HG03354 (cell line): ENCODE measurements at regions not wholly inside any gene's neighbourhood (a gene's known extent, or its start where the extent isn't known, plus 50 kb on each side); places are given as distances from the start of the nearest gene placed in this dataset.

Source experiments
- ATAC-seq: cut with Tn5 transposase; IDR thresholded peaks from one replicate; pipeline ENCODE4 v1.9.1; 2021; ENCODE audit warnings: mild to moderate bottlenecking; ENCODE audit not compliant: unreplicated experiment, poor library complexity, severe bottlenecking

DNA sequence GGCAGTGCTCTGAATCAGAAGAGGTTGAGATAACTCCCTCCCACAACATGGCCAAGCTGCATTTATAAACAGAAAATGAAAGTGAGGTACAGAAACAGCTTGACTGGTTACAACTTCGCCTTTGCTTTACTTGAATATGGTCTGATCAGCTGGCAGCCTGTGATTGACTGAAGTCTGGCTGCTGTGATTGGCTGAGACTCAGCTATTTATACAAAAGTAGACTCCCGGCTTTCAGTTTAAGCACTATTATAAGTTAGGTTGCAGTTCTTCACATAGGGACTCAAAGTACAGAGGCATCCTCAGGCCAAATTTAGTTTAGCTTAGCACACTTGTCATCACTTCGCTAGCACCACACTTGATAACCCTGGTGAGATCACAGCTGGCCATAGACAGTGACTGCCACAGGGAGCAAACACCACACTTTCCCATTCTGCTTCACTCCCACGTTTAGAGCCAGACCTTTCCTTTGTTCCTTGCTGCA lies 362.6 kb downstream of the EPM2A start:
- ATAC-seq: peak; percentile 97

DNA sequence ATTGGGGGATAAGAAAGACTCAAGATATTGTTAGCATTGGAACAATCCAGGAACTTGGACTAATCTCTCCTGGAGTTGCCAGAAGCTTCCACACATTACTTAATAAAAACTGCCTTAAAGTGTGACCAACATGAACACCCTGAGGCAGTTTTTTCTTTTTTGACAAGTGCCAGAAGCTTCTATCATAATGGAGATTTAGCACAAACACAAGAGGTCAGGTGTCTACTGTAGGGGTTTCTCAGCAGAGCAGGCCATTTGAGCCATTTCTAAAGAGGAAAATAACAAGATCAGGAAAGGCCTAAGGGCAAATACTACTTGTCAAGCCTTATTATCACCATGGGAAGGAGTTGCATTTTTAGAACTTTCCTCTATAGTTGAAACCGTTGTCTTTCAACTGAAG lies 361.5 kb downstream of the EPM2A start:
- ATAC-seq: no peak

DNA sequence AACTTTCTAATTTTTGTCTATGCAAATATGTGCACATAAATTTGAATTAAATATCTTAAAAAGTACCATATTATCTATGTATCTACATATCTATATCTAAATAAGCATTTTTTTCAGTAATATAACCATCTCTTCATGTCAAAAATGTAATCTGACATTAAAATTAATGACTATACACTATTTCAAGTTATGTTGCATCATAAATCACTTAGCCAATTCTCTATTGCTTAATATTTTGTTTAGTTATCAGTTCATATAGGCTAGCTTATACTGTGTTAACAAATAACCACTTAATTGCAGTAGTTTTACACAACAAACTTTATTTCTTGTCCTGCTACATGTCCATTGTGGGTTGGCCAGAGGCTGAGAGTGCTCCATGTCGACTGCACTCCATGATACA lies 360.8 kb downstream of the EPM2A start:
- ATAC-seq: no peak

DNA sequence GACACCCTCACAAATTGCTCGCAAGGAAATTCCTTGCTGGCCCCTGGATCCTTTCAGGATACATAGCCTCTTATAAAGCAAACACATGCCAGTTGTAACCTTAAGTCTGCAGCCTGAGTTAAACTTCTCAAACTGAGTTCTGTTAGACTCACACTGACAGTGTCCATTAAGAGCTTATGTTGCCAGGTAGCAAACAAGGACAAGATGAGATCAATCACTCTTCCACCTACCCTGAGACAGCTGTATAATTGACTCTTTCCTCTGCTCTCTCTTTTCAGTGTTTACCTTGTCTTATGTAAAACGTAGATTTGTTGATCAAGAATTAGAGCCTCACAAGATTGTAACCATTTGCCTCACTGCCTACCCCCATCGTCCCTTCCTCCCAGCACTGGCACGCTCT lies 359.8 kb downstream of the EPM2A start:
- ATAC-seq: no peak

DNA sequence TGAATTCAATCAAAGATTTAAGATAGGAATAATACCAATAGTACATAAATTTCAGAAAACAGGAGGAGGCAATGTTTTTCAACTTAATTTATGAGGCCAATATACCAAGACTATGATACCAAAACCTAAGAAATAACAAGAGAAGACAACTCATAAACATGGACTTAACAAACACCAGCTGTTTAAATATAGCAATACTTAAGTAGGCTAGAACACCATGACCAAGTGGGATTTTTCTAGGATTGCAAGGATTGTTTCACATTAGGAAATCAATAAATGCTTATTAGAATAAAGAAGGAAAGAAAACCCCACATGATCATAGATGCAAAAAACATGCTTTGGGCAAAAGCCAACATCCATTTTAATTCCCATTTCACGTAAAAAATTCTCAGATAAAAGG lies 355.1 kb downstream of the EPM2A start:
- ATAC-seq: no peak

DNA sequence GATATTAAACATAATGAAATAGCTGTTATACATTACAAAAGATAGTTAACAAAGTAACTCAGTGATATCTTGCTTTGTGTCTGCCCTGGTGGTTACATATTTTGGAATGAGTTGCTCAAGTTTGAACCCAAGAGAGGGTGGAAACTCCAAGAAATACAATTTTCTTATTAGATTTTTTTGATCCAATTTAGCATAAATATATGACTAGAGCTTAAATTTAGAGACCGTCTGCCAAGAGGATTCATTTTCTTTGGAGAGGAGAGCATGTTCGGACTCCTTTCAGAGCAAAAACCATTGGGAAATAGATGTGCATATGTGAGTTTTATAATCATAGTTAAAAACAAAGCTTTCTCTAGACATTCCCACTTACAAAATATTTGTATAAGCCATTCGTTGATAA lies 353.4 kb downstream of the EPM2A start:
- no peak for ATAC-seq

DNA sequence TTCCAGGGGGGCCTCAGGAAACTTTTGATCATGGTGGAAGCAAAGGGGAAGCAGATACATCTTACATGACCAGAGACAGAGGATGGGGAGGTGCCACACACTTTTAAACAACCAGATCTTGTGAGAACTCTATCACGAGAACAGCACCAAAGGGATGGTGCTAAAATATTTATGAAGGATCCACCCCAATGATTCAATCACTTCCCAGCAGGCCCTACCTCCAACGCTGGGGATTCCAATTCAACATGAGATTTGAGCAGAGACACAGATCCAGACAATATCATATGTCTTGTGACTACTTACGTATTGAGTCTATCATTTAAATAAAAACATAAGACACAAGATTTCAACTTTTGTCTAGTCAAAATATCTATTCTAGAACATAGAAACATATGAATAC lies 351.9 kb downstream of the EPM2A start:
- no peak for ATAC-seq

DNA sequence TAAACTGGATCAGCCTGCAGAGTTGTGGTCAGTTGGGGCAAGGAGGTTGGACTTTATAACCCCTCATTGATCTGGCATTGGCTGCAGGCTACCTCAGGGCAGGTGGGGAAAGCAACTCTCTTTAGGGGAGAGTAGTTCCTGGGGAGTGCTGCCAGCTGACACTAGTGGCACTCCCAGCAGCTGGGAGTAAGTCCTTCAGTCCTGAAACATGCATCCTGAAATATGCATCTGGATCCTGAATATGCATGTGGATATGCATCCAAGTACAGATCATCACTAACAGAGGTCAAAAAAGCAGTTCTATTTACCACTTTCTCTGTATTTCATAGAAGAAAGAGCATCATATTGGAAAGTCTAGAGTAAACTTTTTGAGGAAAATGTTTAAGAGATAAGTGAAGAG lies 350.8 kb downstream of the EPM2A start:
- ATAC-seq: no peak

DNA sequence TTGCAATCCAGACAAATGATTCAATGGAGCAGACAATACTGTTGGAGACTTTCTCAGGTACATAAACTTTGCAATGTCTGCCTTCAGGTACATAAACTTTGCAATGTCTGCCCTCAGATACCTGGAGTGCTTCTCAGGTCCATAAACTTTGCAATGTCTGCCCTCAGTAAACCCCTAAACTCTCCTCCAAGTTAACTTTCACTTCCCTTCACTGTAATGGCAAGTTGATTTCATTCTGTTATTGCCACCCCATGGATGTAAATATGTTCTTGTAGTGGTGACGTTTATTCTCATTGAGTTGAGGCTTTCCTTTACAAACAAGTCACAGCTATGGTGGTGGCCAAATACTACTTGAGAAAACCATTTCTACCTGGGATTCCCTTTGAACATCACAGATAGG lies 338.8 kb downstream of the EPM2A start:
- no peak for ATAC-seq

DNA sequence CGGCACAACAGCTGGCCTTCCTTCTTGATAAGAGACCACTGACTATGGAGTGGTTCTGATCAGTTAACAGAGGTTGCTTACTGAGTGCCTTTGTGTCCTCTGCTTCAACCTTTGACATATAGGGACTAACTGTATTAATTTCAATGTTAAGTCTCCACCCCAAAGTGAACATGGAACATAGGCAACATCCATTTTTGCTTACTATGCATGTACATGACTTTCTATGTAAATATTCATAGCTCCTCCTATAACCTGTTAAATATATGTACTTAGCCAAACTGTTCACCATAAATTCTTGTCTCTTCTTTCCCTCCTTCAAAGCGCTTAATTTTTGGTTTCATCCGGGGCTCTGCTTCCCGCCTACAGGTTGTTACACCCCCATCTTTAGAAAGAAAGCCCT lies 334.8 kb downstream of the EPM2A start:
- ATAC-seq: no peak

DNA sequence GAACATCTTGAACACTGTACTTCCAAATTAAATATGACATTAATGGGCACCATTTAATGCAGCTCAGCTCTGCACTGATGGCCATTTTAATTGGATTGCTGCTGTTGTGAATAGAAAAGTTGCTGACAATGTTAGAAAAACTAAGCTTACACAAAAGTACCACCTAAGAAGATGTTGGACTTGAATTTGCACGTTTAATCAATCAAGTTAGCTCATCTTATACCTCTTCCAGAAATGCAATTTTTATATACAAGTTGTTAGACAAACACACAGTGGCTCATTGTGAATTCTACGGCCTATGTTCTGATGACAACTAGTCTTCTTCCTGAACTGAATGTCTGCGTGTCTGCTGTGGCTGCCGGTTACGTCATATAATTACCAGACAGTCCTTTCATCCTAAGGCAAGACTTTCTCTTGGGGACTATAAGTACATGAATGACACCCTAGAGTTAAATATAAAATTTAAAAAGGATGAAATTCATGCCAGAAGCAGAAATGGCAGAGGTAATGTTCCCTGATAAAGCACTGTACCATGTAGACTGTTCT lies 330.2 kb downstream of the EPM2A start:
- ATAC-seq: no peak

DNA sequence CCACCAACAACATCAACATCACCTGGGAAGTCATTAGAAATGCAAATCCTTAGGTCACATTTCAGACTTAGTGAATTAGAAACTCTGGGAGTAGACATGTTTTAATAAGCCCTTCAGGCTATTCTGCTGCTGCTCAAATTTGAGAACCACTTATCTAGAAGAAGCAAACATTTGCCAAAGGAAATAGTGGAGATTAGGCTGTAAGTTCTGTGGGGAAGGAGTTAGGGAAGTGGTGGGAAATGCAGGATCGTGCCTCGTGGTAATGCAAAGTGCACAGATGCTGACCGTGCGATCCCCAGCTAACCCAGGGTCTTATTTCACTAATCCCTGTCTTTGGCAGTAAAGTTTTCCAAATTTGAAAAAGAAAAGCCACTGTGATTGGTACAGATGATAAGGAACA lies 328.5 kb downstream of the EPM2A start:
- ATAC-seq: no peak

DNA sequence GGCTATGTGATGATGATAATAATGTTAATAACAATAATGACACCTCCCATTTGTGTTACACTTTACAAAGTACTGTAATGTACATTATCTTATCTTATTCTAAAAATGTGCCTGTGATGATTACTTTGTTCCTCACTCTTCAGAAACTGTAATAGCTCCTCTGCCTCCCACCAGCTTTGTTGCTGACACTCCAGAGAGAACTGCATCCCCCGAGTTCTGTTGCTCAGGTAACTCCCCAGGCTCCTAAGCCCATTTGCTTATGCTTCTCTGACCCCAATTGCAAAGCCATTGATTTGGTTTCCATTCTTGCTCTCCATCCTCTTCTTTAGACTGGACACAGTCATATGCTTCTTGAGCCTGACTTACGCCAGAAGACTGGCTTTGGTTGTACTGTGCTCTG lies 319.7 kb downstream of the EPM2A start:
- ATAC-seq: no peak

DNA sequence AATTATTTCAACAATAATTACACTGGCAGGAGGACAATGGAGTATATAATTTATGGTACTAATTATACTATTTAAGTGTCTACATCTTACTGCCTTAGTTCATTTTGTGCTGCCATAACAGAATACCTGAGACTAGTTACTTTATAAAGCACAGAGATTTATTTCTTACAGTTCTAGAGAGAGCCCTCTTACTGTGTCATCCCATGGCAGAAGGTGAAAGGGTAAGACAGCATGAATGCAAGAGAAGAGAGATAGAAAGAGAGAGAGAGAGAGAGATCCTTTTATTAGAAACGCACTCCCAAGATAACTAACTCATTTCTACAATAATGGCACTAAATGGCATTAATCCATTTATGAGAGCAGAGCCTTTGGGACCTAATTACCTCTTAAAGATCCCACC lies 314.7 kb downstream of the EPM2A start:
- ATAC-seq: no peak

DNA sequence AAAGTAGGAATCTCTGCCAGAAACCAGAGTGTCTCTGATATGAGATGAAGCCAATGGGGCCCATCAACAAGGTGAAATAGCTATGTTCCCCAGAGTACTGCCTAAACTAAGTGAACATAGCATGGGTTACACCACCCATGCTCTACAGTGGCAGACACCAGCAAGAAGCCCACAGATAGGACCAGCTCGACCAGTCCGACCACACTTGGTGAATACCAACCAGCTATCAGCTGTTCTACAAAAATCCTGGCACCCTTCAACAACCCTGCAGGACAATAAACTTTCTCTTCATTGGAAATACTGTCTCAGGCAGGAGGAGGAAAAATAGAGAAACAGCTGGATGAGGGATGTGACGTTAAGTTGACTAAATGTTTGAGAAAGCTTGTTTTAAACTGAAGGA lies 311.4 kb downstream of the EPM2A start:
- no peak for ATAC-seq

DNA sequence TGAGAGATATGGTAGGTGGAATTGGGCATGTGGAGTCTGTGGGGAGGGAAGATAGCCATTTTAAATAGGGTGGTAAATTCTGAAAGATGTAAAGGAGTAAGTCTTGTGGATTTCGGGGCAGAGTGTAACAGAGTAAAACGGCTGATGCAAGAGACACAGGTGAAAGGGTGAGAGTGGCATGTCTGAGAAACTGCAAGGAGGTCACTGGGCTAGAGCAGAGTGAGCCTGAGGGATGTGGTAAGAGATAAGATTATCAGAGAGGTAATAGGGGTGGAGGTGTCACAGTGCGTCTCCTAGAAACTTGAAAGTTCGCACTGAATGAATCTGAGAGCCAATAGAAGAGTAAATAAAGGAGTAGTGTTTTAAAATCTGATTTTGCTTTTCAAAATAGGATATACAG lies 308.1 kb downstream of the EPM2A start:
- no peak for ATAC-seq

DNA sequence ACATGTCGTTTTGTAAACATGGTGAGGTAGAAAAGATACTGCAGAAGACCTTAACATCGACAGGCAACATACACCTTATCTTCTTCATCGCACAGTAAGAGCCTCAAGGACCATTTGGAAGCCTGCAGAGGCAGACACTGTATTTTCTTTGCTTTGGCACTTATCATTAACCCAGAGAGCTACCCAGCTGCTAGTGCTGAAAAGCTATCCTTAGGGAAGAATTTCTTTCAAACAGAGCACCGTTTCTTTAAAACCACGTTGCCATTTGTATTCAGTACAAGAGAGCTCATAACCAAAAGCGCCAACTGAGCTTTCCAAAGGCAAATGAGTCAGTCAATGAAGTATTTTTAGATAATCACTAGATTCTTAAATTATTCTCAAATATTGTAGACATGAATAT lies 306.6 kb downstream of the EPM2A start:
- ATAC-seq: no peak

DNA sequence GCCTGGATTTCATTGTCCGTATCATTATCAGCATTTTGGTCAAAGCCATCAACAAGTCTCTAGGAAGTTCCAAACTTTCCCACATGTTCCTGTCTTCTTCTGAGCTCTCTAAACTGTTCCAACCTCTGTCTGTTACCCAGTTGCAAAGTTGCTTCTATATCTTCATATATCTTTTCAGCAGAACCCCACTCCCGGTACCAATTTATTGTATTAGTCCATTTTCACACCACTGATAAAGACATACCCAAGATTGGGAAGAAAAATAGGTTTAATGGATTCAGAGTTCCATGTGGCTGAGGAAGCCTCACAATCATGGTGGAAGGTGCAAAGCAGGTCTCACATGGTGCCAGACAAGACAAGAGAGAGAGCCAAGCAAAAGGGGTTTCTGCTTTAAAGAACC lies 293.2 kb downstream of the EPM2A start:
- no peak for ATAC-seq

DNA sequence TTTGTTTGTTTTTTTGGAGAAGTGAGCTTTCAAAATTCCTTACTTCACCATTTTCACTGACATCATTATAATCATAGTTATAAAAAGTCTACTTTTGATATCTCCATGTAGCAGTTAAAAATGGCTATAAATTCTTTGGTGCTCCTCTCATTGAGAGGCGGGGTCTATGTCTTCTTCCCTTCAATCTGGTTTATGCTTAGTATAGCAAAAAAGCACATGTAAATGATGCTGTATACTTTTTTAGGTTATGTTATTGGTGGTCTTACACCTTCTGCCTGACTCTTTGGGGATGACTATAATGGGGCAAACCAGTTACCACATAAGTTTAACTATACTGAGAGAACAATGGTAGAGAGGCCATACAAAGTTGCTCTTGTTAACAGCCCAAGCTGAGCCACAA lies 289.6 kb downstream of the EPM2A start:
- no peak for ATAC-seq

DNA sequence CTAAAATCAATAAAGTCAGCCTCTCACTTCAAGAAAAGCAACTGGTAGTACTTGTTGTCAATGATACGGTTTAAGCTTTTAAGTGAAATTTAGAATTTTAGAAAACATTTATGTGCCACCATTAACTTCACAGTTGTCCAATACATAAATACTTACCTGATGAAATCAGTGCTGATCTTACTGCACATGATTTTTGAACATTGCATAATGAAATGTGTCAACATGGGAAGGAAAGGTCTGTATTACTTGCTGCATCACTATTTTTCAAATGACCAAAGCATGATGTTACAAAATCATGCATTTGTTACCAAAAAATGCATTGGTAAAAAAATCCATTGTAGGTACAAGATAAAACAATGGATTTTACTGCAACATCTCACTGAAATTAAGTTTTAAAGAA lies 284.3 kb downstream of the EPM2A start:
- ATAC-seq: no peak

DNA sequence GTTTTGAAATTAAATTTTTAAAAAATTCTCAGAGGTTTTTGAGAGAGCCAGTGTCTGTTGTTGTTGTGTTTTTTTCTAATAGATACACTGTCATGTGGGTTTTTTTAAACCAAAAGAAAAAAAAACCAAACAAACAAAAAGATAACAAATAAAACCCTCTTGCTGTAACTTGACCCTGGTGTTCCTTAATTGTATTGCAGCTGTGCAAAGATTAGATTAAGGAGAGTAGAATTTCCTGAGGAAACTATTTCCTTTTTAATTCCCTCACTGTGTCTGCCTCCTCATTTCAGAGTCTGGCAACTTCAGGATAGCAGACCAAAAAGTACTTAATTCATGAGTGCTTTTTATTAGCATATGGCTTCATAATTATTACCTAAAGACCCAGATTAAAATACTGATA lies 281.9 kb downstream of the EPM2A start:
- no peak for ATAC-seq

DNA sequence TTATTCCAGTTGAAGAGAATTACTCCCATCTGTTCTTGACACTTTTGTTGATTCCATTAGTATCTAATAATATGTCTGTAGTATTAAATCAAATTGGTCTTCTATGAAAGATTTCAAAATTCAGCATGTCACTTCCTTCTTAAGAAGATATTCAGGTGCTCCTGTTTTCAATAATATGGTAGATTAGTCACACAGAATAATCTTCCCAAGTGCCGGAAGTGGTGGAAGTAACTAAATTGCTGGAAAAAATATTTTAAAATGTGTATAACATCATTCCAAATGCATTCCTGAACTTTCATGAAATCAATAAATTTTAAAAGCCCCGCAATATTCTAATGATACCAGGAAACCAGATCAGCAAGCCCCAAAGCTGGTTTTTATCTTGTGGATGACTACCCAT lies 281.3 kb downstream of the EPM2A start:
- no peak for ATAC-seq

DNA sequence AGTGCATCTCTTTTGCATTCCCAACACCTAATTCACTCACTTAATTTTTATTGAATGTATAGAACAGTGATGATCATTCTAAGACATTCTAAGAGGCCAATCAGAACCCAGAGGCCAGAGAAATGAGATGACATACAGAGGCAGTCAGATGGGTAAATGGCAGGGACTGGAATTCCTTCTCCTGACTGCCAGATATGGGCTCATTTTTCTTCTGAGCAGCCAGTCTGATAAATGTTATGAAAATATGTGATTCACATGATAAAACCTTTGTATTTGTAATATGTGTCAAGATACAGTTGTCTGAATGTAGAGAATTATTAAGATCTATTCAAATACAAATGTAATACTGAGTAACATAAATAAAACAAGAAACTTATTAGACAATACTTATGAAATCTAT lies 277.8 kb downstream of the EPM2A start:
- ATAC-seq: no peak
